Kidney (tissue), 13 donors: ENCODE measurements at regions not wholly inside any gene's neighbourhood (a gene's known extent, or its start where the extent isn't known, plus 50 kb on each side); places are given as distances from the start of the nearest gene placed in this dataset.

Experiments
- DNase-seq, 5 donors: peaks; one replicate each; pipeline ENCODE4 v3.0.0-alpha.2; 2013 to 2020
- FAIRE-seq: peaks from 2 replicates; lab custom pipeline; 2012; peaks lifted over from hg19 to GRCh38; lab: Jason Lieb, UNC
- H3K27ac ChIP-seq, 2 donors: one replicate each; pipeline ENCODE4 v1.7.0; 2013; ENCODE audit warnings: low read depth in 2 of 2, low read length in 2 of 2, inconsistent platforms in 1 of 2
- H3K27me3 ChIP-seq: one replicate; pipeline ENCODE4 v1.7.1; 2013; ENCODE audit warnings: low read length, inconsistent platforms; ENCODE audit not compliant: control insufficient read depth, insufficient read depth
- H3K36me3 ChIP-seq, 3 donors: one replicate each; pipeline versions ENCODE4 v1.7.0 to v1.7.1; 2013; ENCODE audit warnings: low read length in 3 of 3, control low read depth in 1 of 3, inconsistent platforms in 1 of 3; ENCODE audit not compliant: insufficient read depth in 3 of 3, control insufficient read depth in 2 of 3
- H3K4me1 ChIP-seq, 3 donors: one replicate each; pipeline versions ENCODE4 v1.7.0 to v1.7.1; 2013; ENCODE audit warnings: low read length in 3 of 3, inconsistent platforms in 1 of 3, low read depth in 1 of 3; ENCODE audit not compliant: control insufficient read depth in 2 of 3, insufficient read depth in 2 of 3
- H3K4me3 ChIP-seq, 3 donors: one replicate each; pipeline versions ENCODE4 v1.7.0 to v1.8.1; 2013; ENCODE audit warnings: low read length in 3 of 3, control low read depth in 1 of 3, inconsistent platforms in 1 of 3
- H3K9ac ChIP-seq, 3 donors: one replicate each; pipeline versions ENCODE4 v1.7.0 to v1.7.1; 2013; ENCODE audit warnings: low read length in 3 of 3, control low read depth in 1 of 3, inconsistent platforms in 1 of 3
- H3K9me3 ChIP-seq, 3 donors: one replicate each; pipeline versions ENCODE4 v1.7.0 to v1.7.1; 2013; ENCODE audit warnings: low read length in 3 of 3, control low read depth in 1 of 3, inconsistent platforms in 1 of 3; ENCODE audit not compliant: control insufficient read depth in 2 of 3, insufficient read depth in 1 of 3
- intact Hi-C: fragments of 100-400 bp; cut with DNase I; formaldehyde crosslinking; loops from one replicate; pipeline ENCODE4 v1.11.1; 2022
- TF ChIP-seq, protein P1 (sequence below): IDR thresholded peaks from 3 replicates; pipeline ENCODE4 v1.5.1; 2012; ENCODE audit warnings: mild to moderate bottlenecking, moderate library complexity, borderline replicate concordance; ENCODE audit not compliant: insufficient read depth; ENCODE audit errors: extremely low read depth
- donor health status: control.
- donor health status: control.
- donor health status: control.
- donor health status: control.
- donor health status: control.
- donor health status: DM: yes; HTN: yes; CAD: no.
- donor health status: Normal renal cell carcinoma (clear cell type).

- TF ChIP-seq, protein P1, sequence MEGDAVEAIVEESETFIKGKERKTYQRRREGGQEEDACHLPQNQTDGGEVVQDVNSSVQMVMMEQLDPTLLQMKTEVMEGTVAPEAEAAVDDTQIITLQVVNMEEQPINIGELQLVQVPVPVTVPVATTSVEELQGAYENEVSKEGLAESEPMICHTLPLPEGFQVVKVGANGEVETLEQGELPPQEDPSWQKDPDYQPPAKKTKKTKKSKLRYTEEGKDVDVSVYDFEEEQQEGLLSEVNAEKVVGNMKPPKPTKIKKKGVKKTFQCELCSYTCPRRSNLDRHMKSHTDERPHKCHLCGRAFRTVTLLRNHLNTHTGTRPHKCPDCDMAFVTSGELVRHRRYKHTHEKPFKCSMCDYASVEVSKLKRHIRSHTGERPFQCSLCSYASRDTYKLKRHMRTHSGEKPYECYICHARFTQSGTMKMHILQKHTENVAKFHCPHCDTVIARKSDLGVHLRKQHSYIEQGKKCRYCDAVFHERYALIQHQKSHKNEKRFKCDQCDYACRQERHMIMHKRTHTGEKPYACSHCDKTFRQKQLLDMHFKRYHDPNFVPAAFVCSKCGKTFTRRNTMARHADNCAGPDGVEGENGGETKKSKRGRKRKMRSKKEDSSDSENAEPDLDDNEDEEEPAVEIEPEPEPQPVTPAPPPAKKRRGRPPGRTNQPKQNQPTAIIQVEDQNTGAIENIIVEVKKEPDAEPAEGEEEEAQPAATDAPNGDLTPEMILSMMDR: no peak
- no peak overlapping the region for H3K4me3 ChIP-seq
- no peak overlapping the region for H3K9ac ChIP-seq
- intact Hi-C loops: no loop called here
- DNase-seq: no peak
- H3K4me1 ChIP-seq: no peaks in the 10 kb centered on the region
- no peak for FAIRE-seq
- no peaks in the 10 kb centered on the region for H3K9me3 ChIP-seq
- H3K27me3 ChIP-seq: no peaks in the 10 kb centered on the region
- H3K27ac ChIP-seq: no peak overlapping the region
- no peaks in the 10 kb centered on the region for H3K36me3 ChIP-seq
Measured at GRCh38 chr14:26123459-26123858, 474.4 kb downstream of the NOVA1 start.

- TF ChIP-seq, protein P1: no peak
- DNase-seq (no peak), FAIRE-seq (no peak)
- Histone ChIP-seq H3K9me3 (no peaks in the 10 kb centered on the region), H3K36me3 (no peaks in the 10 kb centered on the region), H3K27ac (no peak overlapping the region), H3K4me3 (no peak overlapping the region), H3K27me3 (no peaks in the 10 kb centered on the region), H3K9ac (no peak overlapping the region), H3K4me1 (no peaks in the 10 kb centered on the region)
- intact Hi-C loops: no loop called here
Measured at GRCh38 chr14:26121181-26121580, 476.7 kb downstream of the NOVA1 start.

GRCh38 chr14:26113911-26114640 is 483.8 kb downstream of the NOVA1 start:
- Histone ChIP-seq H3K36me3 (no peaks in the 10 kb centered on the region), H3K4me1 (no peaks in the 10 kb centered on the region), H3K27ac (no peak overlapping the region), H3K9me3 (no peaks in the 10 kb centered on the region), H3K9ac (no peak overlapping the region), H3K4me3 (no peak overlapping the region), H3K27me3 (no peaks in the 10 kb centered on the region)
- DNase-seq (peak in 2 of 5 donors; percentile 19 to 20), FAIRE-seq (no peak)
- intact Hi-C loops: no loop called here
- TF ChIP-seq, protein P1: no peak
